ENCODE measurements at regions not wholly inside any gene's neighbourhood (a gene's known extent, or its start where the extent isn't known, plus 50 kb on each side); places are given as distances from the start of the nearest gene placed in this dataset.
A peak's percentile ranks its signal among the peaks of the same experiment; 100 is the strongest.

DNA sequence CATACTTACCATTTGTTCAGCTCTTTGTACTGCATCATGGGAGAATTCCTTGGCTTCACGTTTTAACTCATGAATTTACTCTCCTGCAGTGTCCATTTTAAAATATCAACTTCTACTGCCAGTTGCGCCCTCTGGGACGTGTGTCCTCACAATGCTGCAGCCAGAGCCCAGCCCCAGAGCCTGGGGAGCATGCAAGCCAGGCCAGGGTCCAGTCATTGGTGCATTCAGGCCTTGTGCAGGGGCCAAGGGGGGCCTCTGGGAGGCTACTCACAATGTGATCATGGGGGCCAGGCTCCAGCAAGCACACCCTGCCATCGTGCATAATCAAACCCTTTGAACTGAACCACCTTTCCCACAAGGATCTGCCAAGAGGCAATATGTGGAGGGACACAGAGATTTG lies 105.6 kb upstream of the CCDC112 start:
- DNase-seq = no peak

DNA sequence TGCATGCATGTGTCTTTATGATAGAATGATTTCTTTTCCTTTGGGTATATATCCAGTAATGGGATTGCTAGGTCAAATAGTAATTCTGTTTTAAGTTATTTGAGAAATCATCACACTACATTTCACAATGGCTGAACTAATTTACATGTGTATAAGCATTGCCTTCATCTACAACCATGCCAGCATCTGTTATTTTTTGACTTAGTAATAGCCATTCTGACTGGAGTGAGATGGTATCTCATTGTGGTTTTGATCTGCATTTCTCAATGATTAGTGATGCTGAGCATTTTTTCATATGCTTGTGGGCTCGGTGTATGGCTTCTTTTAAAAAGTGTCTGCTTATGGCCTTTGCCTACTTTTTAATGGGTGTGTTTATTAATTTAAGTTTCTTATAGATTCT lies 102.3 kb upstream of the CCDC112 start:
- DNase-seq = peak; percentile 76

DNA sequence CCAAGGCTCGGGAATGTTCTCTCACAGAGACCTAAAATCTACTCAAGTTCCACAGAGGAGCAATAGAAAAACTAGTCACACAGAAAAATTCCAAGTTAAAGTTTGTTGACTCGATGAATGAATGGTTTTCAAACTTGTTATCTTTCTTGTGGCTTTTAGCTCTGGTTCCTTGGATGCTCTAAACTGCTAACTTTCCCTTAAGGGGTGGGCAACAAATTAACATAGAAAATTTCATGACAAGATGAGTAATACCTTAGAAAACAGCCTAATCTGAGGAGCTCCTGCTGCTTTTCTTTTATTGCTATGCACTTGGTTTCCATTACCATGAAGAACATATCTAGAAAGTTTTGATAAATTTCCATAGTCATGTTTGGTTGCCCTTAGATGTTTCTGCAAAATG lies 100.2 kb upstream of the CCDC112 start:
- DNase-seq = peak; percentile 24

- no peak for DNase-seq
These were observed 99.6 kb upstream of the CCDC112 start for GRCh38 chr5:115396081-115396480.

DNA sequence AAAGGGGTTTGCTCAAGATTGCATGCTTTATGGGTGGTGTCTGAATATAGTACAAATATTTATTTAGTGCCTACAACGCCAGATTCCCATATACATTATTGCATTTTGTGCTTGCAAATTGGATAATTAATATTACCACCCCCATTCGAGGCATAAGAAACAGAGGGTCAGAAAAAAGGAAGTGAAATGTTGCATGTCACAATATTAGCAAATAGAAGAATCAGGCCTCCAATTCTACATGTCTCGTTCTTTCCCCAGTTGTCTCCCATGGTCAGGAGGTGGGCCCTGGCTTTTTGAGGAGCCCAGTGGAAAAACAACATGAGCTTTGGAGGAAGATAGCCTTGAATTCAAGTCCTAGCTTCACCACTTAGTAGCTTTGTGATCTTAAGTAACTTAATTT lies 98.1 kb upstream of the CCDC112 start:
- no peak for DNase-seq

- DNase-seq = no peak
These were observed 96.8 kb upstream of the CCDC112 start for GRCh38 chr5:115393239-115393638.

DNA sequence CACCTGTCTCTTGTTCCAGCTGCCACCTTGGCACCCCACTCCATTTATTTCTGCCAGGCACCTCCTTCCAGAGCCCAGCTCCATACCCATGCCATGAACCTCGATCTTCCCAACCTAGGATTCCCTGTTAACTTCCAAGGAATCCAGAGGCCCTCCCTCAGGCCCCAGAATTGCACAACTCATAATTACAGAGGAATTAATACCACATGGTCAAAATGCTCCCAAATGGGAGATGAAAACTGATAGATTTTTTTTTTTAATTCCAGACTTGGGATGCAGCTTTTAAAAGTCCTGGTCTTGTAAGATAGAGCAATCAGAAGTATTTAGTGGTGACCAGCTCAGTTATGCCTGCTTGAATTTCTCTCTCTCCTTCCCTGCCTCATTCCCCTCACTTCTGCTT lies 96.2 kb upstream of the CCDC112 start:
- no peak for DNase-seq

DNA sequence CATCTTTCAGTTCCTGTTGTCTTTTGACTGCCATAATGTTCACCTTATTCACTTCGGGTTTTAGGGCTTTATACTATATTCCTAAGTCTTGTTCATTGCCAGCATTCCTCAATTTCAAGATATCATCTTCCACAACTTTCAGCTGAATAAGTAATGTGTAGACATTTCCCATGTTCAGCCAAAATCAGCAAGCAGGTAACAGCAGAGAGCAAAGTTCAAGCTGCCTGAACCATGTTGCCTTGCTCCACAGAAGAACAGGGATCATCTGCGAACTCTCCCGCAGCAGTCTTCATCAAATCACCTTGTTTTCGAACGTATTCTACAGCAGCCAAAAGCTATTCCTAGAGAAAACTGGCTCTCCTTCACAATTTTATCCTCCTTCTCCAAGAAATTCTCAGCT lies 95.3 kb upstream of the CCDC112 start:
- no peak for DNase-seq

DNA sequence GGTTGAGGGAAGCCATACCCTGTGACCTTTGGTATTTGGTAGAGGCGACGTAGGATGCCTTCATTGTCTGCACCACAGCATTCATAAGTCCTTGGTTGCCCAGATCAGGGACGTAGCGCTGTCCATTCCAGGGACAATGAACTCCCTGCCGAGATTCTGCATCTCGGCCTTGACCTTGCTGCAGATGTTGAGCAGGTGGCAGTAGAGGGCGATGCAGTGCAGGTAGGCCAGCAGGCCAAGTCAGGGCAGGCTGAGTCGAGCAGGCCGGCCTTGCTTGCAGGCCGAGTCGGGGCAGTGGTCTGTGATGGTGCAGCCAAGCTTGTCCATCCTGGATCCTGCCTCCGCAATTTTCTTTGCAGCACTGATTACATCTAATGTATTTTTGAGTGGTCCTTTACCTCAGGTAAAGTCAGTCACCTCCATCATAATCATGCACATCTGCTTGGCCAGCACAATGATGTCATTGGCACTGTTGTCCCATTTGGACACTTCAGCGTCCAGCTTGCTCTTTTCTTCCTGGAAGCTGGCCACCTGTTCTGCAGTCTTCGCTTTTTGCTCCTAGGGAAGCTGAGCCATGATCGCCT lies 93.4 kb upstream of the CCDC112 start:
- DNase-seq = no peak

- DNase-seq = no peak
These were observed 92.8 kb upstream of the CCDC112 start for GRCh38 chr5:115389034-115389798.

DNA sequence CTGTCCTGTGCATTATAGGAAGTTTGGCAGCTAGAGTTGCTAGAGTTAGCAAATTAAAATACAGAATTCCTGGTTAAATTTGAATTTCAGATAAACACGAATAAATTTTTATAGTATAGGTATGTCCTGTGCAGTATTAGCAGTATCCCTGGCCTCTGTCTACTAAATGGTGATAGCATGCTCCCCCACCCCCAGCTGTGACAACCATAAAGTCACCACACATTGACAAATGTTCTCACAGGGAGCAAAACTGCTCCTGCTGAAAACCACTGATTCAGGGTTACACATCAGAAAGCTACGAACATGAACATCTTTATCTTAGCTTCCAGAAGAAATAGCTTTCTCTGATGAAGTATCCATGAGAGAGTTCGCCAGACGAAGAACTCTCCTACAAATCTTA lies 91.8 kb upstream of the CCDC112 start:
- DNase-seq = no peak

GRCh38 chr5:115387816-115388215 lies 91.4 kb upstream of the CCDC112 start:
- DNase-seq = no peak

- no peak for DNase-seq
These were observed 90.2 kb upstream of the CCDC112 start for GRCh38 chr5:115386657-115387056.

GRCh38 chr5:115384587-115385375 lies 88.3 kb upstream of the CCDC112 start:
- DNase-seq = no peak

DNA sequence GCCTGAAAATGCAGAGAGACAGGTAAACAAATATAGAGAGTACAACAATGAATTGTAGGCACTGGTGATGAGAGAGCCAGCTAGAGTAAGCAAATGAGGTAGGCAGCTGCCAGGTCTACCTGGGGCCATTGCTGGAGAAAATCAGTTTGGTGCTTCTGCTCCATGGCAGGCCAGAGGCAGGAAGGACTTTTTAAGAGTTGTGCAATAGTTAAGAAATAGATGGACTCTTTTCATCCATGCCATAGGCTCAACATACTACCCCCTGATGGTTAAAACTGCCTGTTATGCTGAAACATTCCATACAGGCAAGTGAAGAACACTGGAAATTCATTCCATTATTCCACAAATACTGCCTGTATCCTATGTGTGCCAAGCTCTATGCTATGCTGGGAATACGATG lies 86.5 kb upstream of the CCDC112 start:
- no peak for DNase-seq

DNA sequence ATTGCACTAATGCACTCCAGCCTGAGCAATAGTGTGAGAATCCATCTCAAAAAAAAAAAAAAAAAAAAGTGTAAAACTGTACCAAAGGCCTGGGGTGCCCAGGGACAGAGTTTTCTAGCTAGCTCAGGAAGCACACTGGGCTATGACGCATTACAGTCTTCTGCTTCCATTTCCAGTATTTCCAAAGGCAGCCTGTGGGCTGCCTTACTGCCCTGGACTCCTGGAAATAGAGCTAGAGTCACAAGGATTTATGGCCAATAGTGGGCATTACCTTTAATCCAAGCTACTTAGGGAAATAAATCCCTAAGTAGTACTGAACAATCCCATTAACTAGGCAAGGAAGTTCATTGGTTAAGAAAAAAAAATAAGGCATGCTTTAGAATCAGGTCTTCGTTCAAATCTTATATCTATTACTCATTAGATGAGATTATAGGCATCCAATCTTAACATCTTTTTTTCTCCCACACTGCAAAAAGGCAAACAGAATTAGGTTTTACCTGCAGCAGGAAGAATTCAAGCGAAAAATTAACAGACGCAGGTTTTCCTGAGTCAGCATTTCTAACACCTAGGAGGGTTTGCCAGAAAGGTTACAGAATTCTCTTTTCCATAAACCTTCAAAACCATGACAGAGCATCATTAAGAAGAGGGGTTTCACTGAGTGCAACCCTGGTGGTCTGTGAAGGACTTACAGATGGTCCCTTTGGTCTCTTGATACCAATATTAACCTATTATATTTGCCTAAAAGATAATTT lies 85.6 kb upstream of the CCDC112 start:
- DNase-seq = no peak

DNA sequence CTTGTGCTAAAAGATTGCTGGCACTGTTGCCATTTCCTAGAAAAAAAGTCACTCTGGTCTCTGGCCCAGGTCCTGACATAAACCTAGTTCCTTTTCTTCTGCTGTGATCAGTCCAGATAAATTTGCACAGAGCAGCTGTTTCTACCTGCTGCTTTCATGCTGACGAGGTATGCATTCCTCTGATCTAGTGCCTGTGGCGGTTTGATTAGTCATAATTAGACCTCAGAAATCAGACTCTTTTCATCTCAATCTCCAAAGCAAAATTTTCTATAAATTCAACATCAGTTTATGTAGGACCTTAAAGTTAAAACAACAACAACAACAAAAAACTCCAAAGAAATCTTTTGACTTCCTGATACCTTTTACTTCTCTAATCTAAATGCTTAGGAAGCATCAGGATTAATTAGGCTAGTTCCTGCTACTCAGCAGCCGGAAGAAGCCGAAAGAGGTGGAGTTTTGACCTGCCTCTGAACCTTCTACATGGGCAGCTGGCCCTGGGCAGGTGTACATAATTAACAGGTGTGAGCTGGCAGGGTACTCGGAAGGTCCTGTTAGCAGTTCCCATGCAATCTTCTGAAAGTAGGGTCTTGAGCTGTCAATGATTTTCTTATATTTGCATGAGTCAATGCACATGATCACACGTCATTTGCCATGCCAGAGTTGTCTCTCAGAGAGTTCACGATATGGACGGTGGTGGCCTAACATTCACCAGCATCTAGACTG lies 83.3 kb upstream of the CCDC112 start:
- peak; percentile 25 for DNase-seq

- DNase-seq = no peak
These were observed 82.3 kb upstream of the CCDC112 start for GRCh38 chr5:115378754-115379153.

- peak; percentile 64 for DNase-seq
These were observed 81.2 kb upstream of the CCDC112 start for GRCh38 chr5:115377468-115378217.

- DNase-seq = no peak
These were observed 79.4 kb upstream of the CCDC112 start for GRCh38 chr5:115375893-115376292.

DNA sequence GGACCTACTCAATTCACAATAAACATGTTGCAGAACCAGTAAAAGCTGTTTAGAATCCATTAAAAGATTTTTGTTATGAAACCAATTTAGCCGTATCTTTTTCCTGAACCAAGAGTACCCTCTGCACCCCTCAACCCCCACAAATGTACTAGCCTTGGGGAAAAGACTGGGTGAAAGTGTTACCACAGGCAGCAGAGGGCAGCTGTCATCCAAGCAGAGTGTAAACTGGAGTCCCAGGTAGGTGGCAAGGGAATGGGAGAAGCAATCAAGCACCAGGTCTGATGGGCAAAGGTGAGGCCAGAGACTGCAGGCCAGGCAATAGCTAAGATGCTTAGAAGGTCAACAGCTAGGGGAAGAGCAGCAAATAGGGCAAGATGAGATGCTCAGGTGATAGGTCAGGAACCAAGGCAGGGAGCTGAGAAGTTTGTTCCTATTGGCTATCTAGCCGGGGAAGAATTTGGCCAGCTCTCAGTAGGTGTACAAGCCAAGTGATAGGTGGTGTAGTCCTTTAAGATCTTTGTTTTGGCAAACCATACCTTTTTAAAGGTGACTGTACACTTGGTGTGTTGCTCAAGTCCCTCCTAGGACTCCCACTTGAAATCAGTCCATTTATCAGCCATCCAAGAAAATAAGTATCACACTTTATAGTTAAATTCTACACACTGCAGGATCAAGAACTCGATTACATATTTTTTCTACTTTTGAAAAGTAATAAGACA lies 77.8 kb upstream of the CCDC112 start:
- DNase-seq = no peak
